Neural cell (in vitro differentiated cells): ENCODE measurements at regions not wholly inside any gene's neighbourhood (a gene's known extent, or its start where the extent isn't known, plus 50 kb on each side); places are given as distances from the start of the nearest gene placed in this dataset.
"Not testable (repeated sequence)": the region's sequence is repeated elsewhere in the genome, so short reads cannot be mapped to it uniquely, and the experiment has no call there.

Experiments used
- H2AFZ ChIP-seq: fragments of 200-600, 300-800 bp; sonication (generic), shearing (Covaris generic); 2 replicates; pipeline ENCODE4 v1.6.0; 2014; ENCODE audit warnings: low read depth, mild to moderate bottlenecking, antibody characterized with exemption, low read length, moderate library complexity
- H3F3A ChIP-seq: fragments of 200-600 bp; shearing (Covaris generic); 2 replicates; pipeline ENCODE4 v1.6.1; 2016; ENCODE audit warnings: mild to moderate bottlenecking, moderate library complexity, mixed read lengths, antibody characterized with exemption, low read length; ENCODE audit not compliant: insufficient read depth, poor library complexity, severe bottlenecking
- H3K27ac ChIP-seq: fragments of 200-600, 300-800 bp; sonication (generic), shearing (Covaris generic); 2 replicates; pipeline ENCODE4 v1.5.1; 2014; ENCODE audit warnings: mild to moderate bottlenecking, low read length, moderate library complexity
- H3K27me3 ChIP-seq: fragments of 300-800, 200-600 bp; sonication (generic), shearing (Covaris generic); 2 replicates; pipeline ENCODE4 v1.6.0; 2014; ENCODE audit warnings: mild to moderate bottlenecking, low read depth, low read length, moderate library complexity; ENCODE audit not compliant: insufficient read depth
- H3K36me3 ChIP-seq: fragments of 300-800, 200-600 bp; sonication (generic), shearing (Covaris generic); 2 replicates; pipeline ENCODE4 v1.5.1; 2014; ENCODE audit warnings: mild to moderate bottlenecking, antibody characterized with exemption, low read length, moderate library complexity; ENCODE audit not compliant: insufficient read depth
- H3K4me2 ChIP-seq: fragments of 300-800, 200-600 bp; sonication (generic), shearing (Covaris generic); 2 replicates; pipeline ENCODE4 v1.6.0; 2014; ENCODE audit warnings: mild to moderate bottlenecking, low read length
- H3K4me3 ChIP-seq: fragments of 300-800, 200-600 bp; sonication (generic), shearing (Covaris generic); 2 replicates; pipeline ENCODE4 v1.5.1; 2014; ENCODE audit warnings: mild to moderate bottlenecking, low read length, moderate library complexity
- H3K79me2 ChIP-seq: fragments of 200-600 bp; shearing (Covaris generic); replicated peaks from 2 replicates; pipeline ENCODE4 v1.6.0; 2014; ENCODE audit warnings: mild to moderate bottlenecking, low read length, moderate library complexity; ENCODE audit not compliant: insufficient read depth
- H3K9ac ChIP-seq: fragments of 300-800, 200-600 bp; sonication (generic), shearing (Covaris generic); 2 replicates; pipeline ENCODE4 v1.6.1; 2016; ENCODE audit warnings: mild to moderate bottlenecking, low read length, mixed read lengths
- H3K9me2 ChIP-seq: fragments of 200-600 bp; shearing (Covaris generic); 2 replicates; pipeline ENCODE4 v1.6.1; 2016; ENCODE audit warnings: mild to moderate bottlenecking, low read length, mixed read lengths; ENCODE audit not compliant: insufficient read depth
- H3K9me3 ChIP-seq: fragments of 200-600, 300-800 bp; sonication (generic), shearing (Covaris generic); 2 replicates; pipeline ENCODE4 v1.6.1; 2016; ENCODE audit warnings: mild to moderate bottlenecking, mixed run types, low read length, moderate library complexity, mixed read lengths
- H4K20me1 ChIP-seq: fragments of 200-600 bp; shearing (Covaris generic); 2 replicates; pipeline ENCODE4 v1.6.1; 2016; ENCODE audit warnings: mild to moderate bottlenecking, mixed run types; ENCODE audit not compliant: insufficient read depth
- CTCF ChIP-seq: fragments of 450-650 bp; IDR thresholded peaks from 2 replicates; pipeline ENCODE4 v1.5.1; 2014; ENCODE audit warnings: antibody characterized with exemption, mild to moderate bottlenecking, moderate library complexity; ENCODE audit not compliant: poor library complexity, severe bottlenecking
- EP300 ChIP-seq: fragments of 450-650 bp; conservative IDR thresholded peaks from 2 replicates; pipeline ENCODE4 v1.6.1; 2014; ENCODE audit warnings: antibody characterized with exemption, mild to moderate bottlenecking, moderate library complexity; ENCODE audit not compliant: poor library complexity, severe bottlenecking
- EZH2 ChIP-seq: fragments of 200-600, 300-800 bp; shearing (Covaris generic), sonication (generic); IDR thresholded peaks from 2 replicates; pipeline ENCODE4 v1.6.1; 2014; ENCODE audit warnings: antibody characterized with exemption, low read length, borderline replicate concordance, mild to moderate bottlenecking; ENCODE audit not compliant: insufficient read depth, poor library complexity, severe bottlenecking
- MXI1 ChIP-seq: fragments of 450-650 bp; conservative IDR thresholded peaks from 2 replicates; pipeline ENCODE4 v1.6.1; 2014; ENCODE audit warnings: antibody characterized with exemption, mild to moderate bottlenecking; ENCODE audit not compliant: poor library complexity, severe bottlenecking
- POLR2AphosphoS5 ChIP-seq: IDR thresholded peaks from 2 replicates; pipeline ENCODE4 v1.6.1; 2012
- RAD21 ChIP-seq: fragments of 450-650 bp; conservative IDR thresholded peaks from 2 replicates; pipeline ENCODE4 v1.6.1; 2014; ENCODE audit warnings: antibody characterized with exemption, mild to moderate bottlenecking, moderate library complexity
- REST ChIP-seq: IDR thresholded peaks from 2 replicates; pipeline ENCODE4 v1.6.1; 2012; ENCODE audit warnings: borderline replicate concordance
- SMC3 ChIP-seq: fragments of 450-650 bp; conservative IDR thresholded peaks from 2 replicates; pipeline ENCODE4 v1.6.1; 2014; ENCODE audit warnings: antibody characterized with exemption, mild to moderate bottlenecking, moderate library complexity; ENCODE audit not compliant: poor library complexity
- TAF1 ChIP-seq: IDR thresholded peaks from 2 replicates; pipeline ENCODE4 v1.6.1; 2012; ENCODE audit warnings: low read depth

GRCh38 chr6:168934660-168935627 lies 318.7 kb downstream of the THBS2 start:
- Histone ChIP-seq H3K9ac (no peak overlapping the region), H3K79me2 (no peaks in the 10 kb centered on the region), H3F3A (no peaks in the 10 kb centered on the region), H4K20me1 (no peaks in the 10 kb centered on the region), H2AFZ (no peak overlapping the region), H3K9me2 (no peaks in the 10 kb centered on the region), H3K4me3 (no peak overlapping the region), H3K27me3 (no peaks in the 10 kb centered on the region), H3K9me3 (no peaks in the 10 kb centered on the region), H3K4me2 (no peak overlapping the region), H3K27ac (no peak overlapping the region), H3K36me3 (no peaks in the 10 kb centered on the region)
- TF ChIP-seq EZH2 (no peak), SMC3 (no peak), RAD21 (no peak), POLR2AphosphoS5 (no peak), MXI1 (no peak), TAF1 (no peak), CTCF (no peak), EP300 (no peak), REST (no peak)

DNA sequence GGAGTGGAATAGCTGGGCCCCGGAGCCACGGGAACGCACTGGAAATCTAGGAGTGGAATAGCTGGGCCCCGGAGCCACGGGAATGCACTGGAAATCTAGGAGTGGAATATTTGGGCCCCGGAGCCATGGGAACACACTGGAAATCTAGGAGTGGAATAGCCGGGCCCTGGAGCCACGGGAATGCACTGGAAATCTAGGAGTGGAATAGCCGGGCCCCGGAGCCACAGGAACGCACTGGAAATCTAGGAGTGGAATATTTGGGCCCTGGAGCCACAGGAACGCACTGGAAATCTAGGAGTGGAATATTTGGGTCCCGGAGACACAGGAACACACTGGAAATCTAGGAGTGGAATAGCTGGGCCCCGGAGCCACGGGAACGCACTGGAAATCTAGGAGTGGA lies 321.5 kb downstream of the THBS2 start:
- H3K4me2 ChIP-seq: not testable (repeated sequence)

GRCh38 chr6:168931072-168931471 lies 322.6 kb downstream of the THBS2 start:
- H3K36me3 ChIP-seq, H4K20me1 ChIP-seq, H3F3A ChIP-seq, H3K4me3 ChIP-seq, H2AFZ ChIP-seq, H3K9me2 ChIP-seq, H3K27ac ChIP-seq, H3K9me3 ChIP-seq, H3K27me3 ChIP-seq, H3K4me2 ChIP-seq, H3K79me2 ChIP-seq, H3K9ac ChIP-seq: not testable (repeated sequence)

More for the DNA sequence above, 321.5 kb downstream of the THBS2 start:
- not testable (repeated sequence) for H4K20me1 ChIP-seq, H3K79me2 ChIP-seq, H3F3A ChIP-seq, H3K27me3 ChIP-seq, H3K9ac ChIP-seq, H3K4me3 ChIP-seq, H3K9me2 ChIP-seq, H3K9me3 ChIP-seq, H3K27ac ChIP-seq, H3K36me3 ChIP-seq, H2AFZ ChIP-seq
